ENCODE measurements at regions not wholly inside any gene's neighbourhood (a gene's known extent, or its start where the extent isn't known, plus 50 kb on each side); places are given as distances from the start of the nearest gene placed in this dataset.

- no peaks in the 10 kb centered on the region for H3K4me1 ChIP-seq (replicated peaks in 1 of 2)
- TF ChIP-seq POLR2A (IDR thresholded peaks at IDR 0.05) (no peak), CTCF (IDR thresholded peaks at IDR 0.05) (no peak)
- no peaks in the 10 kb centered on the region for H3K9me3 ChIP-seq (replicated peaks in 1 of 3)
- WGBS, 4 donors, result 49 to 63% (median 53%) methylated on average over 3 of the region's 3 CpGs
- H3K4me3 ChIP-seq, result no peak overlapping the region
- H3K27ac ChIP-seq, result no peak overlapping the region
- no peaks in the 10 kb centered on the region for H3K36me3 ChIP-seq (replicated peaks in 1 of 2)
- DNase-seq, result no peak
- intact Hi-C loops (cut with DNase I), result no loop called here
- H3K27me3 ChIP-seq, result no peaks in the 10 kb centered on the region
Measured at GRCh38 chr4:114226179-114226578, 246.7 kb upstream of the ARSJ start.

GRCh38 chr4:114226968-114227760 is 247.7 kb upstream of the ARSJ start:
- no peaks in the 10 kb centered on the region for H3K36me3 ChIP-seq (replicated peaks in 1 of 2)
- intact Hi-C loops (cut with DNase I), result no loop called here
- no peak for TF ChIP-seq CTCF (IDR thresholded peaks at IDR 0.05)
- no peak for TF ChIP-seq POLR2A (IDR thresholded peaks at IDR 0.05)
- H3K4me3 ChIP-seq, result no peak overlapping the region
- no peak overlapping the region for H3K27ac ChIP-seq
- 74 to 84% (median 80%) methylated on average over 7 of the region's 7 CpGs for WGBS, 4 donors
- DNase-seq, result no peak
- no peaks in the 10 kb centered on the region for H3K9me3 ChIP-seq (replicated peaks in 1 of 3)
- H3K4me1 ChIP-seq (replicated peaks in 1 of 2), result no peaks in the 10 kb centered on the region
- no peaks in the 10 kb centered on the region for H3K27me3 ChIP-seq

- Histone ChIP-seq H3K27ac (no peak overlapping the region), H3K4me1 (replicated peaks in 1 of 2) (no peaks in the 10 kb centered on the region), H3K27me3 (no peaks in the 10 kb centered on the region), H3K36me3 (replicated peaks in 1 of 2) (no peaks in the 10 kb centered on the region), H3K9me3 (replicated peaks in 1 of 3) (no peaks in the 10 kb centered on the region), H3K4me3 (no peak overlapping the region)
- TF ChIP-seq POLR2A (IDR thresholded peaks at IDR 0.05) (no peak), CTCF (IDR thresholded peaks at IDR 0.05) (no peak)
- 69 to 78% (median 76%) methylated on average over 3 of the region's 3 CpGs for WGBS, 4 donors
- intact Hi-C loops (cut with DNase I), result no loop called here
- no peak for DNase-seq
Measured at GRCh38 chr4:114229706-114230105, 250.3 kb upstream of the ARSJ start.

- WGBS, 4 donors, result 53 to 70% (median 66%) methylated on average over 2 of the region's 2 CpGs
- TF ChIP-seq POLR2A (IDR thresholded peaks at IDR 0.05) (no peak), CTCF (IDR thresholded peaks at IDR 0.05) (no peak)
- intact Hi-C loops (cut with DNase I), result no loop called here
Measured at GRCh38 chr4:114236171-114236769, 256.8 kb upstream of the ARSJ start.

More at GRCh38 chr4:114236171-114236769, 256.8 kb upstream of the ARSJ start:
- Histone ChIP-seq H3K27ac (no peak overlapping the region), H3K36me3 (replicated peaks in 1 of 2) (no peaks in the 10 kb centered on the region), H3K9me3 (replicated peaks in 1 of 3) (no peaks in the 10 kb centered on the region), H3K4me3 (no peak overlapping the region), H3K27me3 (no peaks in the 10 kb centered on the region), H3K4me1 (replicated peaks in 1 of 2) (no peaks in the 10 kb centered on the region)
- DNase-seq, result no peak

Measured in adrenal gland (tissue), 9 donors.